ENCODE measurements at regions not wholly inside any gene's neighbourhood (a gene's known extent, or its start where the extent isn't known, plus 50 kb on each side); places are given as distances from the start of the nearest gene placed in this dataset.
"Not testable (repeated sequence)": the region's sequence is repeated elsewhere in the genome, so short reads cannot be mapped to it uniquely, and the experiment has no call there.

GRCh38 chr7:142461437-142461836 lies 203.6 kb upstream of the PRSS58 start:
- no peak for DNase-seq

GRCh38 chr7:142460402-142461117 lies 202.7 kb upstream of the PRSS58 start:
- no peak for DNase-seq

GRCh38 chr7:142459551-142459963 lies 201.7 kb upstream of the PRSS58 start:
- peak in 1 of 2 donors; percentile 73 for DNase-seq

GRCh38 chr7:142457146-142457703 lies 199.4 kb upstream of the PRSS58 start:
- no peak for DNase-seq

DNA sequence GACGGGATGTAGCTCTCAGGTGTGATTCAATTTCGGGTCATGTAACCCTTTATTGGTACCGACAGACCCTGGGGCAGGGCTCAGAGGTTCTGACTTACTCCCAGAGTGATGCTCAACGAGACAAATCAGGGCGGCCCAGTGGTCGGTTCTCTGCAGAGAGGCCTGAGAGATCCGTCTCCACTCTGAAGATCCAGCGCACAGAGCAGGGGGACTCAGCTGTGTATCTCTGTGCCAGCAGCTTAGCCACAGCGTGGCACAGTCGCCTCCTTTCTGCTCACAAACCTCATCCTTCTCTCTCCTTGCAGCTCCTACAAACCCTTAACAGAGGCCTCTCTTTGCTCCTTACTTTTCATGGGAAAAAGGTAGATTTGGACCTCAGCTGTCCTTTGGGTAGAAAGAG lies 197.5 kb upstream of the PRSS58 start:
- DNase-seq: no peak

- no peak for DNase-seq
Observed at GRCh38 chr7:142454862-142455261, 197.0 kb upstream of the PRSS58 start.

DNA sequence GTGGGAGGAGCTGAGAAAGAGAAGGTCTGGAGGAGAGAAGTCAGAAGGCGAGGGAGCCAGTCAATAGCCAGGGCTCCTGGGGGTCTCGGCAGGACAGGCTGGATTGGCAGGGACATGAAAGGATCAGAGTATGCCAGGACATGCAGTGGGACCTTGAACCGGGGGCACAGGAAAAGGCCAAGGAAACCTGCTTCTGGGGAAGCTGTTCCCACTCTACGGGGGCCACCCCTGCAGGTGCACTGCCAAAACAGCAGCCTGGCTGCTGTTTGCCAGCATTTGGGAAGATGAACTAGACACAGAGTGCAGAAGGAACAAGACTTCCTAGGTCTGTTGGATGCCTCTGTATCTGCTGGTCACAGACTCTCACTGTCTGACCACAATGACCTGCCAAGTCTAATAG lies 194.9 kb upstream of the PRSS58 start:
- DNase-seq: no peak

DNA sequence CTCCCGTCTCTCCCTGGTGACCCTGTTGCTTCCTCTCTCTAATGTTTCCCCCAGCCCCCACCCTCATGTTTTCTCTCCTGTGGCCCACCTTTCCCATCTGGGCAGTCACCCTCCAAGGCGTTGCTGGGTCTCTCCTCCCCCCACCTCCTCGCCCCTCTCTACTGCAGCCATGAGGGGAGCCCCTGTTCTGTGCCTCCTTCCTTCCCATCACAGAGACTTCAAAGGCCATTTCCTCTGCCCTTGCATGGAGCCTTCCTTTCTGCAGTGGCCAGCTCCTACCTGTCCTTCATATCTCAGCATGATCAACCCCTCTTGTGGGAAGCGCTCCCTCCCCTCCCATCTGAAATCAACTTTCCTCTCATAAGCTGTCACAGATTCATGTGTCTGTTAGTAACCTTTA lies 194.0 kb upstream of the PRSS58 start:
- DNase-seq: no peak

GRCh38 chr7:142451296-142451695 lies 193.4 kb upstream of the PRSS58 start:
- peak in 1 of 2 donors; percentile 62 for DNase-seq

- DNase-seq: no peak
Observed at GRCh38 chr7:142450695-142451094, 192.8 kb upstream of the PRSS58 start.

DNA sequence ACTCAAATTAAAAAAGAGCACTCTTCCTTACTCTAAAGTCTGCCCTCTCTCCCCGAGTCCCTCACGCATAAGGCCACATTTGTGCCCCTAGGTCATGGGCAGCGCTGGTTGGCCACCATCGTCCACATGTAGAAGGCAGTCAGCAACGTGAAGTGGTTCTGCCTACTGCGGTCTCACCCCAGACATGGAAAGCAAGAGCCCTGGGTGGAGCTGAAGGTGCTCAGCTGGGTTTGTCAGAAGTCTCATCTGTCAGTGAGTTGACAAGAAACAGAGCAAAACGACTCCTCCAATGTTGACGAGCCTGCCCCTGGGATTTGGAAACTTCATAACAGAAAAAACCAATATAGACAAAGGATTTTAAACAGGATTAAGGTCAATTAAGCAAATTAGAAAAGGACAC lies 192.3 kb upstream of the PRSS58 start:
- no peak for DNase-seq

DNA sequence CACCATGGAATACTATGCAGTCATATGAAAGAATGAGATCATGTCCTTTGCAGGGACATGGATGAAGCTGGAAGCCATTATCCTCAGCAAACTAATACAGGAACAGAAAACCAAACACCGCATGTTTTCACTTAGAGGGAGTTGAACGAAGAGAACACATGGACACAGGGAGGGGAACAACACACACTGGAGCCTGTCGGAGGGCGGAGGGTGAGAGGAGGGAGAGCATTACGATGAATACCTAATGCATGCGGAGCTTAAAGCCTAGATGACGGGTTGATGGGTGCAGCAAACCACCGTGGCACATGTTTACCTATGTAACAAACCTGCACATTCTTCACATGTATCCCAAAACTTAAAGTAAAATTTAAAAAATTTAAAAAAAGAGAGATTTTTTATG lies 191.0 kb upstream of the PRSS58 start:
- DNase-seq: not testable (repeated sequence)

- DNase-seq: no peak
Observed at GRCh38 chr7:142447762-142448161, 189.9 kb upstream of the PRSS58 start.

DNA sequence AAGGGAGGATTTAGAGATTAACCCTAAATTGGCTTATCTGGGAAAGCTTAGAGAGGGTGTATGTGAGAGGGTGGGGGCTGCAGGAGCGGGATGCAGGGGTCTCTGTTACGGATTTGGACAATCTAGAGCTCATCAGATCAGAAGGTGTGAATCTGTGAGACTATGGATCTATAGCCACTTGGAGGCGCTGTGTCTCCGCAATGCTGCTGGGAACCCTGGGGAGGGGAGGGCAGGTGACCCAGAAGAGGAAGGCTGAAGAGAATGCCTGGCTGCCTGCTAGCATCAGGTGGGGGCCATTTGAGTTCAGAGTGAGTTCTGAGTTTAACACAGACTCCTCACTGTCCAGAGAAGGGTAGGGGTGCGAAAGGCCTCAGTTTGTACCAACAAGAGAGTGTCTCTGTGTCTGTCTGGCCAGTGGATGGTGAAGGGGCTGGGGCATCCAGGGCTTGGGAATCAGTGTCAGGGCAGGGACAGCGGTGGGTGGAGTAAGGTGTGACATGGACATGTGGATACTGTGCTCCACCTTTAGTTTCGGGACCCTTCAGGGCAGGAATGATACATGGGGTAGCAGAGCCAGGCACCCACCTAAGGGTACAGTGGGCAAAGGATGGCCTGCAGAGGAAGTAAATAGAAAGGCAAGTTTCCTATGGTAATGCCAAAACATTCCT lies 187.3 kb upstream of the PRSS58 start:
- DNase-seq: no peak

GRCh38 chr7:142443216-142444010 lies 185.6 kb upstream of the PRSS58 start:
- peak in 1 of 2 donors; percentile 85 for DNase-seq

- no peak for DNase-seq
Observed at GRCh38 chr7:142442396-142442795, 184.5 kb upstream of the PRSS58 start.

GRCh38 chr7:142440906-142441411 lies 183.1 kb upstream of the PRSS58 start:
- DNase-seq: peak in 1 of 2 donors; percentile 50

DNA sequence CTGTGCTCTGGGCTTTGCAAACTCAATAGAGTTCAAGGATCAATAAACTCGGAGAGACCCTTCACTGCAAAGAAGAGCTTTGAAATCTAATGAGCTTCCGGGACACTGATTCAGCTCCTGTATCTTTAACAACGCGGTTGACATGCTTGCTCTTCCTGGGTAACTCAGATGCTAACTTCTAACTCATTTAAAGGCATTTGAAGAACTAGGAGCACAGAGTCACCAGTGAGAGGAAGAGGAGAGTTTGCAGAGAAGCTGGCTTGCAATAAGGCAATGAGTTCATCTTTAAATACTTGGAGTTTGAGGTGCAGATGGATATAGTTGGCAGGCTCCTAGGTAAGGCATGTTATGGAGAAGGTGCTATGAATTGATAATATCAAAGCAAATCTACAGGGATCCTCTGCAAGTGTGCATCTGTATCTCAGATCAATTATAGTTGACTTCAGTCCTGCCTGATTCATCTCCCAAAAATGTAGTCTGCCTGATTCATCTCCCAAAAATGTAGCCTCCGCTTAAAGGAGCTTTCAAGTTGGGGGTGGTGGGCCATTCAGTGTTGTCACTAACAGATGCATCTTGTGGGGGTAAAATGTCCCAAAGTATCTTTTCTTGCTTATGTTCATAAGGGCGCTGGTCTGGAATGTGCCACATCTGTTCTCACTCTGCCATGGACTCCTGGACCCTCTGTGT lies 182.5 kb upstream of the PRSS58 start:
- DNase-seq: no peak

- DNase-seq: no peak
Observed at GRCh38 chr7:142439739-142440138, 181.9 kb upstream of the PRSS58 start.

- DNase-seq: no peak
Observed at GRCh38 chr7:142438923-142439515, 181.2 kb upstream of the PRSS58 start.

DNA sequence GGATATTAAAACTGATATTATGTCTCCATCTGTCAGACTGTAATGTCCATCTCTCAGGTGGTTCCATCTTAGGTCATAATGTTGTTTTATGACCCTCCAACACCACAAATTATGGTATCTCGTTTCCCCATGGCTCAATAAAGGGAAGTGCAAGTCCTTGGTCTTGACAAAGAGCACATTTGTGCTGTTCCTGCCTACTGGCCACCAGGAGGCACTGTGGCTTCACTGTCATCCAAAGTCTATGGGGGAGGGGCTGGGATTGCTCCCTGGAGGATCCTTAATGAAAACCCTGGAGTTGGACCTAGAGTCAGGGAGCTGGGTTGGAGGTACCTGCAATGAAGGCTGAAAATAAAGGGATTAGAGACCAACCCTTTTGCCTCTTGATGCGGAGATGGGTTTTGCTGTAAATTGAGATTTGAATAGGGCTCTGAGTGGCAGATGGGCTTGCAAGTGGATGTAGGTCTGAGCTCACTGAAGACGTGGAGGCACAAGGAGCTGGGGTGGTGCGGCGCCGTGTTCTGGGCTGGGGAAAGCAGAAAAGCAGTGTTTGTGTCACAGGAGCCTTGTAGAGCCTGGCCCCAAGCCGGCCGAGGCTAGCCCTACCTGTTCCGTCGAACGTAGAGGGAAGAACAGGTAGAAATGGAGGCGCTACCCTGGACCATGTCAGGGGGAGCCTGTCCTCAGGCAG lies 180.5 kb upstream of the PRSS58 start:
- no peak for DNase-seq

DNA sequence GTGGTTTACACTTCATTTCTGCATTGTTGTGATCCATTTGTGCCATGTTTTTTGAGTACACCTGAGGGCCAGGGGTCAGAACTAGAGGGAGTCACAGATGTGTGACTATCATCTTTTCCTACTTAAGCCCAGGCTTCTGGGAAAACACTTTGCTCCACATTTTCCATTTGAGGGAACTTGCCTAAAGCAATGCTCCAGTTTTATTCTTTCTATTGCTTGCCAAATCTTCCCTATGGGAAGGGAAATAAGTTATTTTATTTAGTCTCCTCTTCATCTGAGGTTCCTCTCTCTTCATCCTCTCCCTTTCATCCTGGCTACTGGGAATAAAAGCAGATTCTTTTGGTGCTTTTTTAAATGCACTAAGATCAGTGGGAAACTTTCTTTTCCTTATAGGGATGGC lies 179.9 kb upstream of the PRSS58 start:
- no peak for DNase-seq

Measured in bone marrow (tissue), 2 donors.